Lung (tissue), 11 donors: ENCODE measurements at regions not wholly inside any gene's neighbourhood (a gene's known extent, or its start where the extent isn't known, plus 50 kb on each side); places are given as distances from the start of the nearest gene placed in this dataset.

ENCODE experiments used
- ATAC-seq: fragments of 200-7000 bp; cut with Tn5 transposase; one replicate; pipeline ENCODE4 v1.9.1; 2020; ENCODE audit warnings: moderate number of reproducible peaks; ENCODE audit not compliant: insufficient read depth, low FRiP score
- DNase-seq, 3 donors: peaks; one replicate each; pipeline ENCODE4 v3.0.0-alpha.2; 2013 to 2017
- H3K27ac ChIP-seq, 2 donors: one replicate each; pipeline ENCODE4 v1.5.1; 2013; ENCODE audit warnings: mild to moderate bottlenecking in 2 of 2, moderate library complexity in 2 of 2, control low read depth in 1 of 2, inconsistent platforms in 1 of 2, low read depth in 1 of 2, low read length in 1 of 2
- H3K27me3 ChIP-seq, 3 donors: one replicate each; pipeline ENCODE4 v1.5.1; 2013; ENCODE audit warnings: low read length in 2 of 3; ENCODE audit not compliant: control insufficient read depth in 3 of 3, insufficient read depth in 3 of 3
- H3K36me3 ChIP-seq, 4 donors: one replicate each; pipeline ENCODE4 v1.5.1; 2013; ENCODE audit warnings: low read length in 4 of 4, mild to moderate bottlenecking in 1 of 4, moderate library complexity in 1 of 4; ENCODE audit not compliant: control insufficient read depth in 4 of 4, insufficient read depth in 4 of 4
- H3K4me1 ChIP-seq, 5 donors: one replicate each; pipeline ENCODE4 v1.5.1; 2013; ENCODE audit warnings: low read length in 5 of 5, mild to moderate bottlenecking in 2 of 5, moderate library complexity in 1 of 5; ENCODE audit not compliant: control insufficient read depth in 5 of 5, insufficient read depth in 5 of 5
- H3K4me3 ChIP-seq: one replicate; pipeline ENCODE4 v1.5.1; 2013; ENCODE audit warnings: mild to moderate bottlenecking, control low read depth, moderate library complexity
- H3K9ac ChIP-seq, 2 donors: one replicate each; pipeline ENCODE4 v1.5.1; 2013; ENCODE audit warnings: low read length in 2 of 2, control low read depth in 1 of 2; ENCODE audit not compliant: insufficient read depth in 1 of 2
- H3K9me3 ChIP-seq, 4 donors: one replicate each; pipeline ENCODE4 v1.5.1; 2013; ENCODE audit warnings: low read length in 3 of 4, mild to moderate bottlenecking in 1 of 4, moderate library complexity in 1 of 4; ENCODE audit not compliant: control insufficient read depth in 4 of 4, insufficient read depth in 3 of 4
- CTCF ChIP-seq: IDR thresholded peaks from 2 replicates; pipeline ENCODE4 v1.5.1; 2012; ENCODE audit warnings: mild to moderate bottlenecking; ENCODE audit errors: control extremely low read depth, extremely low read depth
- WGBS, 2 donors: extraction: QIAGEN DNeasy Blood & Tissue Kit; methylation state at CpG; one replicate each; pipeline ENCODE4 v1.1.7; 2013; 5-methylcytosine and 5-hydroxymethylcytosine counted together
- donor health status: control.
- donor health status: control.
- donor health status: Bipolar disorder and iron deficiency.
- donor health status: healthy.
- donor health status: DM: yes; HTN: yes; CAD: no.

- Histone ChIP-seq H3K4me3 (no peak overlapping the region), H3K9ac (no peak overlapping the region), H3K36me3 (no peaks in the 10 kb centered on the region), H3K4me1 (no peaks in the 10 kb centered on the region), H3K27me3 (no peaks in the 10 kb centered on the region), H3K27ac (no peak overlapping the region), H3K9me3 (no peaks in the 10 kb centered on the region)
- WGBS, 2 donors: 66 to 87% methylated on average over 2 of the region's 2 CpGs
- no peak for ATAC-seq
- DNase-seq: no peak
- TF ChIP-seq CTCF: no peak
These were observed 609.0 kb downstream of the EDEM1 start for GRCh38 chr3:5796541-5796940.

- no peak for TF ChIP-seq CTCF
- Histone ChIP-seq H3K27ac (no peak overlapping the region), H3K4me1 (no peaks in the 10 kb centered on the region), H3K4me3 (no peak overlapping the region), H3K9ac (no peak overlapping the region), H3K9me3 (no peaks in the 10 kb centered on the region), H3K36me3 (no peaks in the 10 kb centered on the region), H3K27me3 (no peaks in the 10 kb centered on the region)
- ATAC-seq: no peak
- 75 to 84% methylated on average over 2 of the region's 2 CpGs for WGBS, 2 donors
- DNase-seq: no peak
These were observed 611.3 kb downstream of the EDEM1 start for GRCh38 chr3:5798809-5799208.

- ATAC-seq (no peak), DNase-seq (no peak)
- TF ChIP-seq CTCF: no peak
- Histone ChIP-seq H3K27ac (no peak overlapping the region), H3K9ac (no peak overlapping the region), H3K4me3 (no peak overlapping the region), H3K4me1 (no peaks in the 10 kb centered on the region), H3K27me3 (no peaks in the 10 kb centered on the region), H3K36me3 (no peaks in the 10 kb centered on the region), H3K9me3 (no peaks in the 10 kb centered on the region)
These were observed 611.9 kb downstream of the EDEM1 start for GRCh38 chr3:5799398-5799797.

GRCh38 chr3:5800965-5801364 lies 613.5 kb downstream of the EDEM1 start:
- Histone ChIP-seq H3K4me1 (no peaks in the 10 kb centered on the region), H3K36me3 (no peaks in the 10 kb centered on the region), H3K27ac (no peak overlapping the region), H3K9ac (no peak overlapping the region), H3K27me3 (no peaks in the 10 kb centered on the region), H3K4me3 (no peak overlapping the region), H3K9me3 (no peaks in the 10 kb centered on the region)
- no peak for DNase-seq
- ATAC-seq: no peak
- 84 to 86% methylated on average over 4 of the region's 4 CpGs for WGBS, 2 donors
- no peak for TF ChIP-seq CTCF
